ENCODE measurements at regions not wholly inside any gene's neighbourhood (a gene's known extent, or its start where the extent isn't known, plus 50 kb on each side); places are given as distances from the start of the nearest gene placed in this dataset.
"Not testable (repeated sequence)": the region's sequence is repeated elsewhere in the genome, so short reads cannot be mapped to it uniquely, and the experiment has no call there.

DNA sequence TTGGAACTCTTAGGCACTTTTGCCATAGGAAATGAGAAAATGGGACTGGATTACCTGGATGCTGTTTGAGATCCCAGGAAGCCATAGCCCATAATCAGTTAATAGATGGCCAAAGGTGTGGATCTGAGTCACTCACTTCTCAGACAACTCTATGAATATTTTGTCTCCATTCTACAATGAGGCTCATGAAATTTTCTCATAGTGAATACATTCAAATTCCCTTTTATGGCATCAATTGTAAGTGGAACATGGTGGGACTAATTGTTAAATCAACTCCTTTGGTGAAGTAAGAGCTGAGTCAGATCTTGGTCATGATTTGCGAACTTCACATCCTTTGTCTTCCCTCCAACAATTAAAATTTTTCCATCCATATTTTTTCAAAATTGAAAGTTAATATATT, 222.1 kb downstream of the ARL4A start:
- no peak overlapping the region for H3K4me3 Mint-ChIP-seq
- DNase-seq: no peak
- peaks cover 7% of the 10 kb centered on the region for H3K27me3 Mint-ChIP-seq
- H3K4me1 Mint-ChIP-seq: no peaks in the 10 kb centered on the region
- H3K9me3 Mint-ChIP-seq: no peaks in the 10 kb centered on the region
- H3K36me3 Mint-ChIP-seq: no peaks in the 10 kb centered on the region
- H3K27ac Mint-ChIP-seq: no peak overlapping the region

DNA sequence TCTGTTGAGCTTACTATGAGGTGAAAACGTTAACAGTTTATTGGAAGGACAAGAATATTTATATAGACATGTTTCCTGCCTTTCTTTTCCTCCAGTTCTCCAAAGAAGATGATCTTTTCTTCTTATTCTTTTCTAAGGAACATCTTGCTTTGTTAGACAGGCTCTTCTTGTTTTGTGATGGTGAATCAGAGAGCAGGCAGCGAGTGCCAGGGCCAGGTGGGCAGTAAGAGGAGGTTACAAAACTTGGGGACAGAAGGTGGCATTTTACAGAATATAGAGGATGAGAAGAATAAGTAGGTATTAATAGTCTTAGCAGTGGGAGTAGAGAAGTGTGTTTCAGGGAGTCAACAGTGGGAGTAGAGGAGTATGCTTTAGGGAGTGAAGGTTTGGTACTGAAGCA, 223.6 kb downstream of the ARL4A start:
- no peaks in the 10 kb centered on the region for H3K4me1 Mint-ChIP-seq
- no peaks in the 10 kb centered on the region for H3K9me3 Mint-ChIP-seq
- no peak for DNase-seq
- H3K36me3 Mint-ChIP-seq: no peaks in the 10 kb centered on the region
- no peak overlapping the region for H3K27ac Mint-ChIP-seq
- H3K4me3 Mint-ChIP-seq: no peak overlapping the region
- peaks cover 10% of the 10 kb centered on the region for H3K27me3 Mint-ChIP-seq

DNA sequence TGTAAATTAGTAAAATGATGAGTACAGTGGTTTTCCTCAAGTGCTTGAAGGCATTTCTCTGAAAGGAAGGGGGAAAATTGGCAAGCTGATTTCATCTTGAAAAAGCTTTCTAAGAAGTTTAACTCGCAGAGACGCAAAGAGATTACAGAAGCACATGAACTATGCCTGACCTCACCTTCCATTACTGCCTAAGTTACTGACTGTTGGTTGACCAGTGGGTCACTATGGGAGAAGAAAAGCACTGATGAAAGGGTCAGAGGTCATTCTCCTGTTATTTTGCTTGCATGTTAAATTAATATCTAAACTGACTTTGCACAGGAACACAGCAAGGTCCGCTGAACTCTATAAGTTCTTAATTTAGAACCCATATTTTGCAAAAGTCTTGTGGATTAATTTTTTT, 225.6 kb downstream of the ARL4A start:
- Mint-ChIP-seq H3K4me3 (no peak overlapping the region), H3K9me3 (no peaks in the 10 kb centered on the region), H3K4me1 (no peaks in the 10 kb centered on the region), H3K36me3 (no peaks in the 10 kb centered on the region), H3K27ac (no peak overlapping the region), H3K27me3 (peaks cover 3% of the 10 kb centered on the region)
- no peak for DNase-seq

DNA sequence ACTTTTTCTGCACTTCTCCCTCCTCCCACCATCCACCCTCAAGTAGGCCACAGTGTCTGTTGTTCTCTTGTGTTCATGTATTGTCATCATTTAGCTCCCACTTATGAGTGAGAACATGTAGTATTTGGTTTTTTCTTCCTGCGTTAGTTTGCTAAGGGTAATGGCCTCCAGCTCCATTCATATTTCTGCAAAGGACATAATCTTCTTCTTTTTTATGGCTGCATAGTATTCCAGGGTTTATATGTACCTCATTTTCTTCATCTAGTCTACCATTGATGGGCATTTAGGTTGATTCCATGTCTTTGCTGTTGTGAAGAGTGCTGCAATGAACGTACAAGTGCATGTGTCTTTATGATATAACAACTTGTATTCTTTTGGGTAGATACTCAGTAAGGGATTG, 230.4 kb downstream of the ARL4A start:
- Mint-ChIP-seq H3K4me3 (no peak overlapping the region), H3K9me3 (no peaks in the 10 kb centered on the region), H3K36me3 (no peaks in the 10 kb centered on the region), H3K27me3 (peaks cover 3% of the 10 kb centered on the region), H3K27ac (no peak overlapping the region), H3K4me1 (no peaks in the 10 kb centered on the region)
- DNase-seq: no peak

DNA sequence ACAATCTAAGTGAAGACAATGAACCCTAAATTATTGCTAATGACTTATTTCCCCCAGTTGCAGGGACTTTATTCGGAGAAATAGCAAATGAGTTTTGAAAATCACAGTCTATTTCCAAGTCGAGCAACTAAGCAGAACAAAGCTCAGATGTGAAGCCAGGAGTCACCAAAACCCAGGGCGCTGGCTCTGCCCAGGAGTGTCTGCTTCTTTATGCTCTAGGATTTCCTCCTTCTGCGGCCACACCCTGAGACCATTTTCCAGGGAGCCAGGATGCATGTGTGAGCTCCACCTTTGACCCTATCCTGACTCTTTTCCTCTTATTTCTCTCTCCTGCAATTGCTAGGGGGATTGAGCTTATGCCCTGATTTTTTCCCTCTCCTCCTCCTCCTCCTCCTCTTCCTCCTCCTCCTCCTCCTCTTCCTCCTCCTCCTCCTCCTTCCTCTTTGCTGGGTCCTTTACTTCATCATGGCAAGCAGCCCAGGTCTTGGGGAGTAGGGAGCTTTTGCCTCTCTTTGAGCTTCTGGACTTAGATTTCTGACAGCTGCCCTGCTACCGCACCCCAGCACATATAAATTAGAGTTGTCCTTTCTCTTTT, 234.4 kb downstream of the ARL4A start:
- H3K27me3 Mint-ChIP-seq: peaks cover 6% of the 10 kb centered on the region
- H3K4me3 Mint-ChIP-seq: no peak overlapping the region
- H3K36me3 Mint-ChIP-seq: no peaks in the 10 kb centered on the region
- DNase-seq: no peak
- H3K4me1 Mint-ChIP-seq: no peaks in the 10 kb centered on the region
- no peak overlapping the region for H3K27ac Mint-ChIP-seq
- no peaks in the 10 kb centered on the region for H3K9me3 Mint-ChIP-seq

DNA sequence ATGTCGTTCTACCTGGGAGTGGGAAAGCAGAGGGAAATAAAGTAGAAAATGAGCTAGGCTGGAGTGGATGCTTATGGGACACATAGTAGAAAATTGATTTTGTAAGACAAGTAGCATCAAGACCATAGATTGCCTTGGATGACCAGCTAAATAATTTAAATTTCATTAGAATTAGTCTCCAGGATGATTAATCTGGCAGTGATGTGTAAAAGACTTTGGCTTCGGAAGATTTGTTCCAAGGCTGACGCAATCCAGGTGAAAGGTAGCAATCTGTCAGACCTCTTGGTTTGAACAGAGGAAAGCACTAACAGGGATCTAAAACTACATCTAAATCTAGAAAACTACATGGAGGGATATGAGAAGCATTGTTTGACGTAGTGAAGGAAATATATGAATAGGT, 236.5 kb downstream of the ARL4A start:
- H3K36me3 Mint-ChIP-seq: no peaks in the 10 kb centered on the region
- no peaks in the 10 kb centered on the region for H3K4me1 Mint-ChIP-seq
- H3K27me3 Mint-ChIP-seq: peaks cover 6% of the 10 kb centered on the region
- no peak overlapping the region for H3K4me3 Mint-ChIP-seq
- no peak for DNase-seq
- no peaks in the 10 kb centered on the region for H3K9me3 Mint-ChIP-seq
- no peak overlapping the region for H3K27ac Mint-ChIP-seq

DNA sequence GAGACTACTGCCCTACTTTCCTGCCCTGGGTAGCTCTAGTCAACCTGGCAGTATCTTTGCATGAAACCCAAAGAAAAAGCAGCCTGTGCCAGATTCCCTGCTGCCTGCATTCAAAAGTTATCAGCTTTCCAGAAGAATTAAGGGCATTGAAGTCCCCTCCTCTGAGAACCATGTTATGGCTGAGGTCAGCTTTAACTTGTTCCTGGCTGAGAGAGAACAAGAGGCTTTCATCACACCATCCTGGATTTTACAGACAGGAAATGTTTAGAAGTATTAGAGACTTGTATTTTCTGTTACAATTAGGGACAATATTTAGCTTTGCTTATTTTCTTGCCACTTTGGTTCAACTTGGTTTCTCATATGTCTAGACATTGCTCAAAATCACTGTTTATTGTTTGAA, 238.8 kb downstream of the ARL4A start:
- Mint-ChIP-seq H3K4me1 (no peaks in the 10 kb centered on the region), H3K27me3 (peaks cover 9% of the 10 kb centered on the region), H3K9me3 (no peaks in the 10 kb centered on the region), H3K36me3 (no peaks in the 10 kb centered on the region), H3K4me3 (no peak overlapping the region), H3K27ac (no peak overlapping the region)
- no peak for DNase-seq

DNA sequence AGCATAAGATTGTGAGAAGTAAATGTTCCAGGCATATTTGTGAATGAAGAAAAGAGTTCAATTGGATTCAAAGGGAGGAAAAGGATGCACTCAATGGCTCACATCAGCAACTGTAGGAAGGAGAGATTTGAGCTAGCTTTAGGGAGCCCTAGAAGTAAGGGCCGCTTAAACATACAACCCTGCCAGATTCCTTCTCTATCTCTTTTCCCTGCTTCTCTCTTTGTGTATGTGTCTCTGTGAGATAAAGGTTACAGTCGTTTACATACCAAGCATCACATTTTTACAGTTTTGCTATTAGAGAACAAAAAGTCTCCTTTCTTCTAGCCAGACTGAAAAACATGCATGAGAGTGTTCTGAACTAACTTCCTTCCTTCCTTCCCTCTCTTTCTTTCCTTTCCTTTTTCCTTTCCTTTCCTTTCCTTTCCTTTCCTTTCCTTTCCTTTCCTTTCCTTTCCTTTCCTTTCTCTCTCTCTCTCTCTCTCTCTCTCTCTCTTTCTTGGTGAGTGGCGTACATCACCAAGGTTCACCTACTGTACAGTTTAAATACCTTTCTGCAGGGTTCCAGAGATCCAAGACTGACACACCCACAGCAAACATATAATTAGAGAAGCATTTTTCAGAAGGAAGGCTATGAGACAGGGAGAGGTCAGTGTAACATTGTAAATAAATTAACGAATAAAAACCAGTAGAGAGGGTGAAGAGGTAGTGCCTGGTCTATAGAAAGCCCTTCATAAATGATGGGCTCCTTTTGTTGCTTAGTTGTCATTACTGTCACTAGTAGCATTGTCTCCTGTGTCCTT, 240.4 kb downstream of the ARL4A start:
- Mint-ChIP-seq H3K27me3 (peaks cover 14% of the 10 kb centered on the region), H3K4me3 (no peak overlapping the region), H3K36me3 (no peaks in the 10 kb centered on the region), H3K9me3 (no peaks in the 10 kb centered on the region), H3K4me1 (no peaks in the 10 kb centered on the region), H3K27ac (no peak overlapping the region)
- DNase-seq: no peak

DNA sequence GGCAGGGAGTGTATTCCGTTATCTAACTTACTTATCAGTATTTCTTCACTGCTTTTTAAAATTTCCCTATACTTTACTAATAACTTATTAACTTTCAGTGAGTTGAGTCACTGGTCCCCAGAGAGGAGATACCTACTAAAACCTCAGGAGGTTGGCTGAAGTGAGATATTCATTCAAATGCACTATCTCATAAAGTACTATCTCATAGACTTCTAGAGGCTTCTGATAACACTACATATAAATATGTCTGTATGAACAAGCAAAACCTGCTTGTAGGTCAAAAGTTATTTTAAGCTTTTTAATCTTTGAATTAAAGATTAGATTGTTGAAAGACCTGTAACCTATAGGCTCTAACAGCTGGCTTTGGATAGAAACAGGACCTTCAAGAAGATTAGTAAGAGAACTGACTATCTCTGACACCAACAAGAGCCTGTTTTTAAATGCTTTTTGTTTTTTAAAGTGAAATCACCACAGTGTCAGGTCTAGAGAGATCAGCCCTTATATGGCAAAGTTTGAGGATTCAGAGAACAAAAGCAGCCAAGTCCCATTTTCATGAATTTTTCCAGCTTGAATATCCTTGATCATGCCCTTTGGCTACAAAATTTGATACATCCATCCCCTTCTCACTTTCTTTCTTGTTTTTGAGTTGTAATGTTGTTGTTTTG, 242.2 kb downstream of the ARL4A start:
- DNase-seq: no peak
- H3K36me3 Mint-ChIP-seq: no peaks in the 10 kb centered on the region
- peaks cover 7% of the 10 kb centered on the region for H3K27me3 Mint-ChIP-seq
- H3K4me3 Mint-ChIP-seq: no peak overlapping the region
- no peaks in the 10 kb centered on the region for H3K4me1 Mint-ChIP-seq
- H3K9me3 Mint-ChIP-seq: no peaks in the 10 kb centered on the region
- H3K27ac Mint-ChIP-seq: no peak overlapping the region

DNA sequence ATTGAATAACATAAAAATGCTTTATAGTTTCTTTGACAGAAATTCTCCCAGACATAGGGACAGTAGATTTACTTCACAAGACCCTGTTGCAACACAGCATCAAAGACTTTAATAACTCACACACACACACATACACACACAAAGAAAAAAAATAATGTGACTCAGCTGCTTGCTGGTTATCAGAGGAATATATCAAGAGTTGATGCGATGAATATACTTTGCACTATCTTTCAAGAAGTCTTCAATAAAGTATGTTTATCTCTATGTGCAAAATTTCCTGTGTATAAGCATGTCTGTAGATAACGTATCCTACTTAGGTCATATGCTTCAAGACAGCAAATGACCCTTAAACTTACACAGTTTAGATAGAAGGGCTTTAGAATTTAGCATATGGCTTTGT, 243.1 kb downstream of the ARL4A start:
- H3K9me3 Mint-ChIP-seq: no peaks in the 10 kb centered on the region
- no peaks in the 10 kb centered on the region for H3K4me1 Mint-ChIP-seq
- H3K27me3 Mint-ChIP-seq: peaks cover 7% of the 10 kb centered on the region
- DNase-seq: no peak
- H3K36me3 Mint-ChIP-seq: no peaks in the 10 kb centered on the region
- no peak overlapping the region for H3K27ac Mint-ChIP-seq
- H3K4me3 Mint-ChIP-seq: no peak overlapping the region

DNA sequence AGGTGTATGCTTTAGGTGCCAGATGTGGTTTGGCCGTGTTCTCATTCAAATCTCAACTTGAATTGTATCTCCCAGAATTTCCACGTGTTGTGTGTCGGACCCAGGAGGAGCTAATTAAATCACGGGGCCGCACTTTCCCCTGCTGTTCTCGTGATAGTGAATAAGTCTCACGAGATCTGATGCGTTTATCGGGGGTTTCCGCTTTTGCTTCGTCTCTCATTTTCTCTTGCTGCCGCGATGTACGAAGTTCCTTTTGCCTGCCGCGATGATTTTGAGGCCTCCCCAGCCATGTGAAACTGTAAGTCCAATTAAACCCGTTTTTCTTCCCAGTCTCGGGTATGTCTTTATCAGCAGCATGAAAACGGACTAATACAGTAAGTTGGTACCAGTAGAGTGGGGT, 244.0 kb downstream of the ARL4A start:
- not testable (repeated sequence) for DNase-seq, H3K36me3 Mint-ChIP-seq, H3K4me1 Mint-ChIP-seq, H3K27me3 Mint-ChIP-seq, H3K4me3 Mint-ChIP-seq, H3K27ac Mint-ChIP-seq, H3K9me3 Mint-ChIP-seq

DNA sequence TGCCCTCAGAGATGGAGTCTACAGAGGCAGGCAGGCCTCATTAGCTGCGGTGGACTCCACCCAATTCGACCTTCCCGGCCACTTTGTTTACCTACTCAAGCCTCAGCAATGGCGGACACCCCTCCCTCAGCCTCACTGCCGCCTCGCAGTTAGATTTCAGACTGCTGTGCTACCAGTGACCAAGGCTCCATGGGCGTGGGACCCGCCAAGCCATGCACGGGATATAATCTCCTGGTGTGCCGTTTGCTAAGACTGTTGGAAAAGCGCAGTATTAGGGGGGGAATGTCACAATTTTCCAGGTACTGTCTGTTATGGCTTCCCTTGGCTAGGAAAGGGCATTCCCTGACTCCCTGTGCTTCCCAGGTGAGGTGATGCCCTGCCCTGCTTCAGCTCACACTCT, 252.3 kb downstream of the ARL4A start:
- no peaks in the 10 kb centered on the region for H3K36me3 Mint-ChIP-seq
- no peaks in the 10 kb centered on the region for H3K27me3 Mint-ChIP-seq
- H3K27ac Mint-ChIP-seq: no peak overlapping the region
- no peaks in the 10 kb centered on the region for H3K9me3 Mint-ChIP-seq
- no peaks in the 10 kb centered on the region for H3K4me1 Mint-ChIP-seq
- DNase-seq: no peak
- no peak overlapping the region for H3K4me3 Mint-ChIP-seq

DNA sequence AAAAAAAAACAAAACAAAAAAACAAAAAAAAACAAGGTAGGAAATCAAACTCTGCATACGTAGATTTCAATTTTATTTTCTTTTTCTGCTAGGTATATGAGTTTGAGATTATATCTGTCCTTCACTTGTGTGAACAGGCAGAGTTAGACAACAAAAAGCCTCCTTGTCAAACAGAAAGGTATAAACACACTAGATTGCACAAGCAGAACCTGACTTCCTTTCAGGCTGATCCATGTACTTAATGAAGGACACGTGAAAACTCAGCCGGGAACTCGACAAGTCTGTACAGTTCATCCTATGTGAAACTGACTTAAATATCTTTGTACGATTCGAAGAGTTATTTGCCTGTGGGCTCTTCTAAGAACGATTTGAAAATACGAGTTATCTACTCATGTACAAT, 254.1 kb downstream of the ARL4A start:
- Mint-ChIP-seq H3K27me3 (no peaks in the 10 kb centered on the region), H3K4me1 (no peaks in the 10 kb centered on the region), H3K27ac (no peak overlapping the region), H3K36me3 (no peaks in the 10 kb centered on the region), H3K4me3 (no peak overlapping the region), H3K9me3 (no peaks in the 10 kb centered on the region)
- no peak for DNase-seq

DNA sequence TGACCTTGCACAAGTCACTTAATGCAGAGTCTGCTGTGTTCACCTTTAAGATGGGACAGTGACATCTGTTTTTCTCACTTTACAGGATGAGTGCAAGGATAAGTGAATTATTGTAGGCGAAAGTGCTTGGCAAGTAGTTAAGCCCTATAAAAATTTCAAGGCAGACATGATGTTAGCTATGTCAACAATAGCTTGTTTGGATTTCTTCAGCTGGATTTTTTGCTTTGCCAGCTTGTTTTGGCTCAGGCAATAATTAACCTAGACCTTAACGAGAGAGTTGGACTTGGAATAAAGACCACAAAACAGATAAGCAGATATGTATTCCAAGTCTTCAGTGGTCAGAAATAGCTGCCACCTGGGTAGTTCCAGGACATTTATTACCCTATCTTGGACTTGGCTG, 255.2 kb downstream of the ARL4A start:
- no peaks in the 10 kb centered on the region for H3K9me3 Mint-ChIP-seq
- no peak overlapping the region for H3K4me3 Mint-ChIP-seq
- no peaks in the 10 kb centered on the region for H3K4me1 Mint-ChIP-seq

DNA sequence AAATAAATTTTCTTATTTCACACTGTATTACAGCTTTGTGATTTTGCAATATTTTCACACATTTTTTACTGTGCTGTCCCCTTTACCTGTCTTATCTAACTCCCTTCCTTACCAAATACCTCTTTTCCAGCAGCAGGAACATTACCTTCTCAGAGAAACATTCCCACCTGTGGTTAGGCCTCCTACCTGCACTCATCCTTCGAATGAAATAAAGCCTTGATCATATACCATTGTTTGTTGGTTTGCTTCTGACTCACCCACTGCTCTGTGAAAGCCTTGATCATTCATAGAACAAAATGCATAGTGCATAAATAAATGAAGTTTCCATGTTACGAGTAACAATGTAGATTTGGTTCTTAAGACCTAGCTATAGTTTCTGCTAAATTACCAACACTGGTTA, 256.3 kb downstream of the ARL4A start:
- H3K9me3 Mint-ChIP-seq: no peaks in the 10 kb centered on the region
- H3K36me3 Mint-ChIP-seq: no peaks in the 10 kb centered on the region
- no peak overlapping the region for H3K27ac Mint-ChIP-seq
- H3K4me3 Mint-ChIP-seq: no peak overlapping the region
- DNase-seq: no peak
- no peaks in the 10 kb centered on the region for H3K4me1 Mint-ChIP-seq
- no peaks in the 10 kb centered on the region for H3K27me3 Mint-ChIP-seq

More for the DNA sequence above, 255.2 kb downstream of the ARL4A start:
- H3K36me3 Mint-ChIP-seq: no peaks in the 10 kb centered on the region
- no peak overlapping the region for H3K27ac Mint-ChIP-seq
- no peak for DNase-seq
- no peaks in the 10 kb centered on the region for H3K27me3 Mint-ChIP-seq

DNA sequence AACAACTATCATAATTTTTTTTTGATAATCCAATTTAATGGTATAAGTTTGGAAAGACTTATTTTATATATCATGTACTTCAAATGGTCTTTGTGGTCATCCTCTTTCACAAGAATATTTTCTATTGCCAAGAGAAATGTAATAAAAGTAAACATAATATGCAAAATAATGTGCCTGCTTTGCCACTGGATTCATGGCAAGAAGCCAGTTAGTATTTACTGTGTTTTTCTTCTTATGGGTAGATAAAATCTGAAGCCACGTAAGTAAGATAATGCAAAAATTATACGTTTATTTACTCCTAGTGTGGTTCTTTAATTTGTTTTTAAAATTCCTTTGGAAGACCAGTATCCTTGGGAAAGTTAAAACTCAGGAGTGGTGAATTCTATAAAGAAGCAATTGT, 258.5 kb downstream of the ARL4A start:
- Mint-ChIP-seq H3K4me3 (no peak overlapping the region), H3K4me1 (no peaks in the 10 kb centered on the region), H3K9me3 (no peaks in the 10 kb centered on the region), H3K36me3 (no peaks in the 10 kb centered on the region), H3K27me3 (no peaks in the 10 kb centered on the region), H3K27ac (no peak overlapping the region)
- no peak for DNase-seq

Data from activated naive CD8-positive, alpha-beta T cell treated with anti-CD3 and anti-CD28 coated beads for 36 hours (primary cell).